Caco-2 (cell line): ENCODE measurements at regions not wholly inside any gene's neighbourhood (a gene's known extent, or its start where the extent isn't known, plus 50 kb on each side); places are given as distances from the start of the nearest gene placed in this dataset.

Experiments used
- BruUV-seq: library from RNA; stranded (reverse); fragments of 400-500 nt; replicated peaks from 2 replicates; lab custom pipeline; 2021; lab: Mats Ljungman, UMichigan
- CTCF ChIA-PET: fragments of 300-600 bp; sonication (Branson Sonifier 250); formaldehyde crosslinking; loops from one replicate; lab custom pipeline; 2022; ENCODE audit warnings: antibody characterized with exemption; lab: Charles Lee
- POLR2A ChIA-PET: fragments of 300-600 bp; sonication (Branson Sonifier 250); formaldehyde crosslinking; loops from one replicate; lab custom pipeline; 2022; ENCODE audit warnings: antibody characterized with exemption; lab: Charles Lee
- DNase-seq, 2 experiments: peaks; one replicate each; pipeline versions ENCODE4 v3.0.0 to v3.0.0-alpha.2; 2020 to 2022
- H3K27me3 ChIP-seq: replicated peaks from 2 replicates; pipeline ENCODE4 v1.6.0; 2011; ENCODE audit warnings: low read length; ENCODE audit not compliant: control insufficient read depth, insufficient read depth
- H3K36me3 ChIP-seq: 2 replicates; pipeline ENCODE4 v1.5.1; 2011; ENCODE audit warnings: low read length; ENCODE audit not compliant: control insufficient read depth, insufficient read depth
- H3K4me1 ChIP-seq: fragments of 250-450 bp; sonication (Bioruptor Pico); 2 replicates; pipeline ENCODE4 v1.5.1; 2020; ENCODE audit warnings: mild to moderate bottlenecking
- H3K4me3 ChIP-seq: 2 replicates; pipeline ENCODE4 v1.5.1; 2011; ENCODE audit warnings: low read depth, mild to moderate bottlenecking, control low read depth, low read length
- H3K9me3 ChIP-seq: fragments of 250-450 bp; sonication (Bioruptor Pico); 2 replicates; pipeline ENCODE4 v1.5.1; 2020; ENCODE audit warnings: mild to moderate bottlenecking, moderate library complexity
- H3K27ac Mint-ChIP-seq: one replicate; pipeline ENCODE4 v1.8.0; 2022; ENCODE audit warnings: mixed read lengths; ENCODE audit not compliant: unreplicated experiment
- H3K27me3 Mint-ChIP-seq: one replicate; pipeline ENCODE4 v1.8.0; 2022; ENCODE audit warnings: mixed read lengths; ENCODE audit not compliant: insufficient read depth, unreplicated experiment
- H3K36me3 Mint-ChIP-seq: one replicate; pipeline ENCODE4 v1.8.0; 2022; ENCODE audit warnings: mild to moderate bottlenecking, mixed read lengths; ENCODE audit not compliant: insufficient read depth, unreplicated experiment
- H3K4me1 Mint-ChIP-seq: one replicate; pipeline ENCODE4 v1.8.0; 2022; ENCODE audit warnings: low read depth, mixed read lengths; ENCODE audit not compliant: unreplicated experiment
- H3K4me3 Mint-ChIP-seq: one replicate; pipeline ENCODE4 v1.8.0; 2022; ENCODE audit warnings: mild to moderate bottlenecking, moderate library complexity, mixed read lengths; ENCODE audit not compliant: unreplicated experiment
- H3K9me3 Mint-ChIP-seq: one replicate; pipeline ENCODE4 v1.8.0; 2022; ENCODE audit warnings: mixed read lengths; ENCODE audit not compliant: unreplicated experiment
- intact Hi-C: fragments of 100-400 bp; cut with micrococcal nuclease; formaldehyde crosslinking; loops from one replicate; pipeline ENCODE4 v1.10.0; 2022; ENCODE audit not compliant: unreplicated experiment
- TF ChIP-seq, protein P1 (sequence below), 2 experiments: fragments of 200-600 bp in 1 of 2; IDR thresholded peaks; 1 replicate in 1 of 2; 2 replicates in 1 of 2; pipeline versions ENCODE4 v1.5.1 to v1.8.0; 2011 to 2022; ENCODE audit warnings: antibody characterized with exemption in 1 of 2, control low read depth in 1 of 2, inconsistent platforms in 1 of 2, low read depth in 1 of 2, low read length in 1 of 2, mild to moderate bottlenecking in 1 of 2, moderate library complexity in 1 of 2; ENCODE audit not compliant: insufficient read depth in 1 of 2, severe bottlenecking in 1 of 2, unreplicated experiment in 1 of 2

DNA sequence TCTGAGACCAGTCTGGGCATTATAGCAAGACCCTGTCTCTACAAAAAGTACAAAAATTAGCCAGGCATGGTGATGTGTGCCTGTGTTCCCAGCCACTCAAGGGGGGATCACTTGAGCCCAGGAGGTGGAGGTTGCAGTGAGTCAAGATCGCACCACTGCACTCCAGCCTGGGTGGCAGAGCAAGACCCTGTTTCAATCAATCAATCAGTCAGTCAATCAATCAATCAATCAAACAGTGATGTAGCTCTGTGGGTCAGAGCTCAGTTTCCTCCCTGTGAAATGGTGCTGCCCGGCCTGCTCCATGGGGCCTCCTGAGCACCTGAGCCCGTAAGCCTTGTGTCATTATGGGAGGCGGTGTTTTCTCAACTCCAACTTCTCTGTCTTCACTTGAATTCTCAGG is 167.1 kb upstream of the CIBAR2 start:
- H3K4me3 Mint-ChIP-seq, result no peak overlapping the region
- peaks cover 9% of the 10 kb centered on the region for H3K36me3 Mint-ChIP-seq
- POLR2A ChIA-PET, result no interaction called here
- no peaks in the 10 kb centered on the region for H3K4me1 ChIP-seq
- no peaks in the 10 kb centered on the region for H3K27me3 ChIP-seq
- H3K36me3 ChIP-seq, result no peaks in the 10 kb centered on the region
- no peak overlapping the region for H3K4me3 ChIP-seq
- H3K27me3 Mint-ChIP-seq, result no peaks in the 10 kb centered on the region
- H3K4me1 Mint-ChIP-seq, result no peaks in the 10 kb centered on the region
- no peak for DNase-seq
- intact Hi-C loops, result loop anchor here (5.0 kb wide), 1 partner anchor 333 kb away; the partner anchor contains the start of gene GSE1
- CTCF ChIA-PET, result no interaction called here
- TF ChIP-seq, protein P1, sequence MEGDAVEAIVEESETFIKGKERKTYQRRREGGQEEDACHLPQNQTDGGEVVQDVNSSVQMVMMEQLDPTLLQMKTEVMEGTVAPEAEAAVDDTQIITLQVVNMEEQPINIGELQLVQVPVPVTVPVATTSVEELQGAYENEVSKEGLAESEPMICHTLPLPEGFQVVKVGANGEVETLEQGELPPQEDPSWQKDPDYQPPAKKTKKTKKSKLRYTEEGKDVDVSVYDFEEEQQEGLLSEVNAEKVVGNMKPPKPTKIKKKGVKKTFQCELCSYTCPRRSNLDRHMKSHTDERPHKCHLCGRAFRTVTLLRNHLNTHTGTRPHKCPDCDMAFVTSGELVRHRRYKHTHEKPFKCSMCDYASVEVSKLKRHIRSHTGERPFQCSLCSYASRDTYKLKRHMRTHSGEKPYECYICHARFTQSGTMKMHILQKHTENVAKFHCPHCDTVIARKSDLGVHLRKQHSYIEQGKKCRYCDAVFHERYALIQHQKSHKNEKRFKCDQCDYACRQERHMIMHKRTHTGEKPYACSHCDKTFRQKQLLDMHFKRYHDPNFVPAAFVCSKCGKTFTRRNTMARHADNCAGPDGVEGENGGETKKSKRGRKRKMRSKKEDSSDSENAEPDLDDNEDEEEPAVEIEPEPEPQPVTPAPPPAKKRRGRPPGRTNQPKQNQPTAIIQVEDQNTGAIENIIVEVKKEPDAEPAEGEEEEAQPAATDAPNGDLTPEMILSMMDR (IDR thresholded peaks at IDR 0.05; ENCODE audit: insufficient read depth in 1 of 2, low read depth in 1 of 2, low read length in 1 of 2, severe bottlenecking in 1 of 2, unreplicated experiment in 1 of 2), result no peak
- no peak overlapping the region for H3K27ac Mint-ChIP-seq
- no TSS peak for BruUV-seq
- no peaks in the 10 kb centered on the region for H3K9me3 Mint-ChIP-seq
- no peaks in the 10 kb centered on the region for H3K9me3 ChIP-seq

DNA sequence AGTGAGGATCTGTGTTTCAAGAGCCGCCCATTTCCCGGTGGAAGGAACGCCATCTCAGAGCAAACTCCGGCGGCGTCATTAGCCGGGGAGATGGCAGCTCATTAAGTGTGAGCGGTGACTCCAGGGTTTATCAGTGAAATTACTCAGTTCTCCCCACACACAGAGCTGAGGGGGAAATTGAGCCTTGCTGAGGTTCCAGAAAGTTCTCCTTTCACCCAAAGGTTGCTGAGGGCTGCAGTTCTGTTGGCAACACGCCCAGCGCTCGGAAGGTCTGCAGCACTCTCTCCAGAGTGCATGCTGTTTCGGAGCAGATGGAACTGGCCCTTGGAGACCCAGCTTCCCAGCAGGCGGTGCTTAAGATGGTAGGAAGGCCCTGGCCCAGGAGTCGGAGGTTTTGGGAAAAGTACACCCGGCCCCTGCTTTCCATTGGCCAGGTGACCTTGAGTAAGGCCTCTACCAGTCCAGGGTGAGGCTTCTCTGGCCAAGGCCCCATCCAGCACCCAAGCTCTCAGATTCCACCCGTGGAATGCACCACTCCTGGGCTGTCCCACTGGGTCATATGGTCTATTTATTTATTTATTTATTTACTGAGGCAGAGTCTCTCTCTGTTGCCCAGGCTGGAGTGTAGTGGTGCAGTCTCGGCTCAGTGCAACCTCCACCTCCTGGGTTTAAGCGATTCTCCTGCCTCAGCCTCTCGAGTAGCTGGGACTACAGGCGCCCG is 167.7 kb upstream of the CIBAR2 start:
- intact Hi-C loops, result loop anchor here (5.0 kb wide), 1 partner anchor 332 kb away; the partner anchor contains the start of gene GSE1

GRCh38 chr16:85281181-85281580 is 168.9 kb upstream of the CIBAR2 start:
- no peaks in the 10 kb centered on the region for H3K4me1 Mint-ChIP-seq
- Histone ChIP-seq H3K4me3 (no peak overlapping the region), H3K9me3 (no peaks in the 10 kb centered on the region), H3K36me3 (no peaks in the 10 kb centered on the region), H3K4me1 (no peaks in the 10 kb centered on the region), H3K27me3 (no peaks in the 10 kb centered on the region)
- no peak overlapping the region for H3K4me3 Mint-ChIP-seq
- no peak for DNase-seq
- intact Hi-C loops, result no loop called here
- H3K9me3 Mint-ChIP-seq, result no peaks in the 10 kb centered on the region
- TF ChIP-seq, protein P1 (IDR thresholded peaks at IDR 0.05; ENCODE audit: insufficient read depth in 1 of 2, low read depth in 1 of 2, low read length in 1 of 2, severe bottlenecking in 1 of 2, unreplicated experiment in 1 of 2), result no peak
- H3K27ac Mint-ChIP-seq, result no peak overlapping the region
- H3K36me3 Mint-ChIP-seq, result peaks cover 9% of the 10 kb centered on the region
- POLR2A ChIA-PET, result no interaction called here
- no peaks in the 10 kb centered on the region for H3K27me3 Mint-ChIP-seq
- CTCF ChIA-PET, result interaction anchor here (0.6 kb wide), 1 partner anchor 524 kb away, joined by 3 read pairs; no protein-coding TSS in a partner anchor
- BruUV-seq, result no TSS peak

More for the DNA sequence above, 167.7 kb upstream of the CIBAR2 start:
- DNase-seq, result no peak
- Histone ChIP-seq H3K27me3 (no peaks in the 10 kb centered on the region), H3K36me3 (no peaks in the 10 kb centered on the region), H3K9me3 (no peaks in the 10 kb centered on the region), H3K4me3 (no peak overlapping the region), H3K4me1 (no peaks in the 10 kb centered on the region)
- TF ChIP-seq, protein P1 (IDR thresholded peaks at IDR 0.05; ENCODE audit: insufficient read depth in 1 of 2, low read depth in 1 of 2, low read length in 1 of 2, severe bottlenecking in 1 of 2, unreplicated experiment in 1 of 2), result no peak
- CTCF ChIA-PET, result no interaction called here
- H3K9me3 Mint-ChIP-seq, result no peaks in the 10 kb centered on the region
- H3K4me1 Mint-ChIP-seq, result no peaks in the 10 kb centered on the region
- H3K36me3 Mint-ChIP-seq, result peaks cover 9% of the 10 kb centered on the region
- no peak overlapping the region for H3K4me3 Mint-ChIP-seq
- POLR2A ChIA-PET, result no interaction called here
- H3K27ac Mint-ChIP-seq, result no peak overlapping the region
- no peaks in the 10 kb centered on the region for H3K27me3 Mint-ChIP-seq
- BruUV-seq, result no TSS peak
